Stomach (tissue), 4 donors: ENCODE measurements at regions not wholly inside any gene's neighbourhood (a gene's known extent, or its start where the extent isn't known, plus 50 kb on each side); places are given as distances from the start of the nearest gene placed in this dataset.

Experiments
- POLR2A ChIP-seq, 4 donors: fragments of 450-650 bp; IDR thresholded peaks; one replicate each; pipeline ENCODE4 v1.6.1; 2016; ENCODE audit warnings: antibody characterized with exemption in 4 of 4, control low read depth in 2 of 4, mild to moderate bottlenecking in 1 of 4, moderate library complexity in 1 of 4
- TF ChIP-seq, protein P1 (sequence below), 7 experiments: fragments of 450-650 bp in 4 of 7; fragments of 200-600 bp in 3 of 7; sonication (generic) in 3 of 7; IDR thresholded peaks; one replicate each; pipeline ENCODE4 v1.5.1; 2016 to 2019; ENCODE audit warnings: antibody characterized with exemption in 7 of 7, control low read depth in 2 of 7, mild to moderate bottlenecking in 1 of 7

DNA sequence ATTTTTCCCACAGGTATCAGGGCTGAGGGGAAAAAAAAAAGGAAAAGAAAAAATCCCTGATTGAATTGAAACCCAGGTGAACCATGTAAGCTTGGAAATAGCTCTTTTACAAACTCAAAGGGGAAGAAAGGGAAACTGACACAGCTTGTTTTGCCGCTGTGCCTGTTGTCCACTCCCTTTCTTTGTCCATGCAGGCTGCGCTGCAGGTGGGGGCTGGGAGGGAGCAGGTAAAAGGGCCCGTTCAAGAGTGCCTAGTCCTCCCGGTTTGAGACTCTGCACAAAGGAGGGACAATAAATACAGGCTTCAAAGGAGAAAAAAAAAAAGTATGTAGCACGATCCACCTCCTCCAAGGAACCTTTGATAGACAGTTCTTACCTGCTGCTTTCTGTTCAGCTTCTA lies 194.8 kb downstream of the GRIN2B start:
- TF ChIP-seq, protein P1, sequence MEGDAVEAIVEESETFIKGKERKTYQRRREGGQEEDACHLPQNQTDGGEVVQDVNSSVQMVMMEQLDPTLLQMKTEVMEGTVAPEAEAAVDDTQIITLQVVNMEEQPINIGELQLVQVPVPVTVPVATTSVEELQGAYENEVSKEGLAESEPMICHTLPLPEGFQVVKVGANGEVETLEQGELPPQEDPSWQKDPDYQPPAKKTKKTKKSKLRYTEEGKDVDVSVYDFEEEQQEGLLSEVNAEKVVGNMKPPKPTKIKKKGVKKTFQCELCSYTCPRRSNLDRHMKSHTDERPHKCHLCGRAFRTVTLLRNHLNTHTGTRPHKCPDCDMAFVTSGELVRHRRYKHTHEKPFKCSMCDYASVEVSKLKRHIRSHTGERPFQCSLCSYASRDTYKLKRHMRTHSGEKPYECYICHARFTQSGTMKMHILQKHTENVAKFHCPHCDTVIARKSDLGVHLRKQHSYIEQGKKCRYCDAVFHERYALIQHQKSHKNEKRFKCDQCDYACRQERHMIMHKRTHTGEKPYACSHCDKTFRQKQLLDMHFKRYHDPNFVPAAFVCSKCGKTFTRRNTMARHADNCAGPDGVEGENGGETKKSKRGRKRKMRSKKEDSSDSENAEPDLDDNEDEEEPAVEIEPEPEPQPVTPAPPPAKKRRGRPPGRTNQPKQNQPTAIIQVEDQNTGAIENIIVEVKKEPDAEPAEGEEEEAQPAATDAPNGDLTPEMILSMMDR (IDR thresholded peaks at IDR 0.05): no peak
- TF ChIP-seq POLR2A (IDR thresholded peaks at IDR 0.05): no peak
